ENCODE measurements at regions not wholly inside any gene's neighbourhood (a gene's known extent, or its start where the extent isn't known, plus 50 kb on each side); places are given as distances from the start of the nearest gene placed in this dataset.
"Not testable (repeated sequence)": the region's sequence is repeated elsewhere in the genome, so short reads cannot be mapped to it uniquely, and the experiment has no call there.

DNA sequence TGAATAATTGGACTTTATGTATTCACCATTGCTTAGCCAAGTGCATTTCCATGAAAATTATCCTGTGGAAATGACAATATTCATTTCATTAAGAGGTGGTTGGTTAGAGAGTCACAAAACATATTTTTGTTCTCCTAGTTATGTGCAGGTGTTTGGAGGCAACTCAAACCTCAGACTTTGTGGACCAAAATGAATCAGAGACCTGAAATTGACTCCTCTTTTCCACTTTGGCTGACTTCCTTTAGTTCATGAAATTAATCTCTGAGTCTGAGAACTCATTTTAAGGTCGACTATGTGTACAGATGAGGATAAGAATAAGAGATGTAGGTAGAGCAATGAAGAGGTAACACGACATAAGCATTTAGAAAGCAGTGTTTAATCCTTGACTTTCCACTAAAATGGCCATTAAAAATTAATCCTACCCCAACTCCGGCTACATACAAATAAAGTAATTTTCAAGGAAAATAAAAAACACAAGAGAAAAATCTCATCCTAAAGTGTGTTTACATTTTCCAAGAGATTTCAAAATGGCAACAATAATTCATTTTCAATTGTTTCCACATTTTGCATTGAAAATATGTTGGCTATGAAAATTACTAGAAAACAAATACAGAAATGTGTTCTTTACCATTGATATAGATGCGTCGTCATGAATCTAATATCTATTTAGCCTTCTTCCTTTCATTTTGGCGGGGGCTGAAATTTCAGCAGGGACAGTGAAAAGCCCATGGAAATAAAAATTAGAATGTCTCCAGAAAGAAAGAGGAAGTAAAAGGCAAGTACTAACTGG, 185.4 kb upstream of the CSNK1A1L start:
- no peak for DNase-seq

DNA sequence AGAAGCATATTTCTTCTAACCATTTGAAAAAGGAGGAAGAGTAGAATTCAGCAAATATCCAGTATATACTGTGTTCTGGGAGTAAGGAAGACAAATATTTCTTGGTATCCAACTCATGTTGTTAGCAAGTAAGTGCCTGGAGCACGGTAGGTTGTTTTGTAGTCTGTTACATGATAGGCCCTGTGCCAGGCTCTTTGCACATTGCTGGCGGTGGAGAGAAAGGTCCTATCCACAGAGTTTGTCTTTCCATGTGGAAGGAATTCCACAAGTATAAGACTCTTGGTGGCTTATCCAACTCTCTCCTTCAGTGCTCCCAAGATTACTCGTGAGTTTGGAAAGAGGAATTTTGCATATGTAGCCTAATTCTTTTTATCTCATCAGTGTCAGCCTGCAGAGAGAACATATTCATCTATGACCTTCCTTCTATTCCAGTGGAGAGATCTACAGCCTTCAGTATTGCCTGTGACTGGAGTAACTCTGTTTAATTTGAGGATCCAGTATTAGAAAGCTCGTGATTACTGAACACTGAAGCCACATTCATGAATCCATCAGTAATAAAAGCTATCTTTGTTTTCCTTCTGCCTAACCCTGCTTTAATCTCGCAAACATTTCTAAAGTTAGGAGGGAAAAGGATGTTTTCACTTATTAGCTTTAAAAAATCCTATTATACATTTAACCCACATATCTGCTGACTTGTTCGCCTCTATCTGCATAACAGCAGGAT, 183.9 kb upstream of the CSNK1A1L start:
- DNase-seq = no peak

DNA sequence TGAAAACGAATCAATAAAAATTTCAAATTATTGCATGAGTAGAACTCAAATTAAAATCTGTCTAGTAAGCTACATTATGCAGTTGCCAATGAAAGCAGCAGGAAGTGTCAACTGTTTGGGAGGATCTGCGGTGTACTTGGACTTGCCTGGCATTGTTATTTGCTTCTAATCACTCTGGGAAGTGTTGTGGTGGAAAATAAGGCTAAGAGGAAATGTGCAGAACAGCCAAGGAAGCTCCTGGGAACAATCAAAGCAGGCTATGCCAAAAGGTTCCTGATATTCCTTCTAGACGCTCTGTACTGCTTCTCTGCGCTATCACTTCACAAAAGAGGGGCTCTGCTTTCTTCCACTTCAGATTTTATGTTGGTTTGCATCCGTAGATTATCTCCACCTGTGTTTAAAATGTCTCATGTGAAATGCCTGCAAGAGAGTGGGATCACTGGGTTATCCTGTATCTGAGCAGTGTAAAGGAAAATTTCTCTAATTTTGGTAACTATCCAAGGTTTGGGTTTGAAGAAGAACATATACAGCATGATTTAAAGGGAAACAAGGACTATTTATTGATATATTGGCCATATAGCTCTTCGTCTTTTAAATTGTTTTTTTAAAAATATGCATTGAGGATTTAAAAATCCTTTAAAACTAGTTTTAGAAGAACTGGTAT, 182.7 kb upstream of the CSNK1A1L start:
- no peak for DNase-seq

DNA sequence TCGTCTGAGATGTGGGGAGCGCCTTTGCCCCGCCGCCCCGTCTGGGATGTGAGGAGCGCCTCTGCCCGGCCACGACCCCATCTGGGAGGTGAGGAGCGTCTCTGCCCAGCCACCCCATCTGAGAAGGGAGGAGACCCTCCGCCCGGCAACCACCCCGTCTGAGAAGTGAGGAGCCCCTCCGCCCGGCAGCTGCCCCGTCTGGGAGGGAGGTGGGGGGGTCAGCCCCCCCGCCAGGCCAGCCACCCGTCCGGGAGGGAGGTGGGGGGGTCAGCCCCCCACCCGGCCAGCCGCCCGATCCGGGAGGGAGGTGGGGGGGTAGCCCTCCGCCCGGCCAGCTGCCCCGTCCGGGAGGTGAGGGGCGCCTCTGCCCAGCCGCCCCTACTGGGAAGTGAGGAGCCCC, 174.8 kb upstream of the CSNK1A1L start:
- DNase-seq = not testable (repeated sequence)

DNA sequence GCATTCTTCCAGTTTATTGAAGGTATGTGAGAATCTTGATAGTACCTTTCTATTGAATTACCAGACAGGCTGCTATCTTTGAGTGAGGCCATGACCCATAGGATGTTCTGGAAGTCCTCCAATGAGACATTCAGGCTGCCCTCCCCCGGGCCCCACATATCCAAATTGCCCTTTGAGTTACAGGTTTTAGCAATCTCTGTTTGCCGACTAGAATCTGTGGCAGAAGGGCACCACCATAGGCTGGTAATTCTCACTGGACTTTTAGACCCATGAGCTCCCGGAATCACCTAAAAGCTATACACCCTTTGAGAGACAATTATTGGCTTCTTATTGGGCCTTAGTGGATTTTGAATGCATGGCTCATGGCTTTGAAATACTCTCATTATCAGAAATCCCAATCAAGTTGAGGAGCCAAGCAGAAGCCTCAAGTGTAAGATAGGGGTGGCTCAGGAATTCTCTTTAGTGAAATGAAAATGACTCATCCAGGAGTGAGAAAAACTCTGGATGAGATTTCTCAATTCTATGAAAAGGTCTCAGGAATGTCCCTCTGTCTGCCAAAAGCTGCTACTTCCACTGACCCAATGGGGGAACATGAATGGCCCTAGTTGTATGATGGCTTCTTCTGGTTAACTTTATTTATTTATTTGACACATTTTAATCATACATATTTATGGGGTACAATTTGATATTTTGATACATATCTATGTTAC, 172.1 kb upstream of the CSNK1A1L start:
- DNase-seq = no peak

DNA sequence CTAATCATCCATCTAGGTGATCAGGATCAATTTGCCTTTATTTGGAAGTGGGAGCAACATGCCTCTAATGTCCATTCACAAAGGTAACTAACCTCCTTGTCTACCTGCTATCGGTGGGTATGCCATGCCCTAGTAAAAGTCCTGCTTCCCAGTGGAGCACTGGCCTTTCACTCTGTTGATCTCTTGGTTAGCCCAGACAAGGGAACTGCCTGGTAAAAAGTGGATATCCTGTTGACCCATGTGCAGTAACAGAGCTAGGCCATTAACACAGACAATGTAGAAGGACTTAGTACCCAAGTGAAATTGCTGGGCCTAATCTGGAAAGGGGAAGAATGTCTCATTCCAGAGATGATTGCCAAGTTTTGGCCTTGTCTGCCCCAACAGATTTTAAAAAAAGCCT, 171.5 kb upstream of the CSNK1A1L start:
- DNase-seq = no peak

DNA sequence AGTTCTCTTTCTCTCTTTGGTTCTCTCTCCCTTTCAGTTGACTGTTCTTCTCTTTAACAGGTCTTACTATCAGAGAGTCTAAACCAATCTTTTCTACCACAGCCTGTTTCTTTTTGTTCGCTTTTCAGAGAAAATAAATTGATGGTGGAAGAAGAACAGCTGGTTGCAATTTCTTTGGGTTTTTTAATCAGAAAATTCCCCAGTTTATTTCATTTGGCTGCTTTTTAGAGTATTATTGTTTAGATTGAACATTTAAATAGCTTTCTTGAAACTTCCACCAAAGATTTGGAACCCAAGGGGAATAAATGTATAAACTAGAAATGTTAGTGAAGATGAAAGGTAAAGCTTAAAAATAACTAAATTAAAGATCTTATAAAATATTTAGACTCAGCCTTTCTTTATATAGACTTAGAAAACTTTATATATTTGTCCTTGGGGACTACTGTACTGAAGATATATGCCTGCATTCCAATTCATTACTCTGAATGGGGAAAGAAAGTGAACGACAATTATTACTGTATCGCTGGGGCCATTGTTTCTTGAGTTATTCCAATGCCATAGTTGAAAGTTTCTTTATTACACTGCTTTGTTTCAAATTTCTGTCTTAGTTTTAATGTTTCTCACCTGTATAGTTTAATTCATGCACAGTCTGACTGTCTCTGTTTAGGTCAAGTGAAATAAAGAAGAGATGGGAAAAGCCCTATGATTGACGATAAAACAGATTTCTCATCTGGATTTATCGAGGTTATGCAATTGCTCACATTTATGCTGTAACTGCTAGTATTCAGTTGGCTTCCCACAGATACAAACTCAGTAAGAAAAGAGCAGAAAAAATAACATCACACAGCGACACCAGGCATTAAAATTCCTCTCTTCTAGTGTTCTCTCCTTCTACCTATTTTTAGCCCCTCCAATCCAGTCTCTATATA, 169.4 kb upstream of the CSNK1A1L start:
- no peak for DNase-seq

DNA sequence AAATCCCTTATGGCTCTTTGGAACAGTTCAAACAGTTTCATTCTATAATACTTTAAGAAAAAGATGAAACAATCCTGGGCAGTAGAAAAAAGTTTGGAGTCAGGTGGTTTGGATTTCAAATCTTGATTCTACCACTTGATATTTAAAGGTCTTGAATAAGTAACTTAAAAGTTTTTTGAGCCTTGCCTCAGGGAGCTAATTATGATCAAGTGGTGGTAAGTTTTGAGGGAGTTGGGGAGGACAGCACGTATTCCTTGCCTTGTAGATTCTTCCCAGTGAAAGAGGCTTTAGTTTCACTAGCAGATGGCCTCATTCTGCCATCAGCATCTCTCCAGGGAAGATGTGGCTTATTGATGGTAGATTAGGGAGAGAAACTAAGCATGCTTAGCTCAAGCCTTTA, 168.4 kb upstream of the CSNK1A1L start:
- DNase-seq = no peak

DNA sequence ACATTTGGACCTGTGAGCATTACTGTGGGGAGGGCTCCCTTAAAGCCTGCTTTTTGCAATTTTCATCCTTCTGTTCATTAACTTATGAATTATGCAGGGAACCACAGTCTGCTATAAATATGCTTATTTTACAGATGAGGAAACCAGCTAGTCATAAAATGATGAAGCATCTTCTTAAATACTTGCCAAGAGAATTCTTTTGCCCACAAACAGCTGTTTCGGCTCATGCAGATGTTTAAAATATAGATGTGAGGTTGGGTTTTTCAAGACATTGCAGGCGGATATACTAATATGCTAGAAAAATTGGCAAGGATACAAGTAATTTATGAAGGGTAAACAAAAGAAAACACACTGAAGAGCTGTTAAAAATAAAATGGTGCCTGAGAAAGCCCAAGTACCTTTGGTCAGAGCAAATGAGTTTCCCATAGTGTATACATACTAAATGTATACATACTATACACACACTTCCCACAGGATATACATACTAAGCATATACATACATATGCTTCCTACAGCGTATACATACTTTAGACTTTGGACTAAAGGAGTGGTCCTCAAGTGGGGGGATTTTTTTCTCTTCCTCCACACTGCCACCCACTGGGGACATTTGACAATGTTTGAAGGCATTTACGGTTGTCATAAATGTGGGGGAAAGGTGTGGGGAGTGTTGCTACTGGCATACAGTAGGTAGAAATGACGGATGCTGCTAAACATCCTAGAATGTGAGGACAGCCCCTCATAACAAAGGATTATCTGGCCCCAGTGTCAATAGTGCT, 164.9 kb upstream of the CSNK1A1L start:
- peak; percentile 34 for DNase-seq

DNA sequence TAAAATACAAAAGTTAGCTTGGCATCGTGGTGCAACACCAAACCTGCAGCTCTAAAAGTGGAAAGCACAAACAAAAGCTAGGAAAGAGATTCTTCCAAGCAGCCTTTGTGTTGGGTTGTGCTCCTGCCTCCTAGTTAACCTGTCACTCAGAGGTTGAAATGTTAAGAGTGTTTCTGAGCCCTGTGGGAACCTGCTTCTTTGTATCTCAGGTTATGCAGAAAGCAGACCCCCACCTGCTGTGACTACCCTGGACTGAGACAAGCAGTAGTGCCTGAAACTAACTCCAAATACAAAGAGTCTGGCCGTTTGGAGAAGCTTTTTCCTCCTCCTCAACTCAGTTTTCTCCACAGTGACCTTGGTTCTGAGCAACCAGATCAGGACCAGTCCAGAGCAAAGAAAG, 158.4 kb upstream of the CSNK1A1L start:
- no peak for DNase-seq

DNA sequence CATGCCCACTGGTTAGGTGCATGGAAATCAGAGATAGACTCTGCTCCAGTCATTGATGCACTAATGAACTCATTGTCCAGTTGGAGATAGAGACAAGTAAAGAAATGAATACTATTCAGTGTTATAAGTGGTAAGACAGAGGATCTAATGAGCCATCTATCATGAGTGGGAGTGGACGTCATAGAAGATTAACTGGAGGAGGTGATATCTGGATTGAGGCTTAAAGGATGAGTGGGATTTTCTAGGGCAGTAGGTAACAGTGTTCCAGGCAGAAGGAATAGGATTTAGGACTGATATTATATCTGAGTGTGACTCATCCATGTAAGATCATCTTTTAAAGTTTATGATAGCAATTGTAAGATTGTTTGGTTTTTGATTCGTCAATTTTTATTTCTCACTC, 152.2 kb upstream of the CSNK1A1L start:
- peak; percentile 59 for DNase-seq

DNA sequence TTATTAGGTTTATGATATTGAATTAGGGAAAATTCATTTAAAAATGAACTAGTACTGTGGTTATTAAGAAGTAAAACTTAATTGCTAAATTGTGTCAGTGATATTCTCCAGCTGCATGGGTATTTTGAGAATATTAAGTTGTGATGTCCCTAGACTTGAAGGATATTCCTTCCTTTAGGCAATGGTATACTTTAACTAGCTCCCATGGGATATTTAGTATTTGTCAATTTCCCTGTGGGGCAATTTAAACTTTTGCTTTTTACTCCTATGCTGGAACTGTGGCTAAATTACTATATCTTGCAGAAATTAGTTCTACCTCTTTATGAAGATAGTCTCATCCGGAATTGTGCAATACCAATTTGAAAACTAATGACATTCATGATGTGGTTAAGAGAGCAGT, 151.6 kb upstream of the CSNK1A1L start:
- no peak for DNase-seq

DNA sequence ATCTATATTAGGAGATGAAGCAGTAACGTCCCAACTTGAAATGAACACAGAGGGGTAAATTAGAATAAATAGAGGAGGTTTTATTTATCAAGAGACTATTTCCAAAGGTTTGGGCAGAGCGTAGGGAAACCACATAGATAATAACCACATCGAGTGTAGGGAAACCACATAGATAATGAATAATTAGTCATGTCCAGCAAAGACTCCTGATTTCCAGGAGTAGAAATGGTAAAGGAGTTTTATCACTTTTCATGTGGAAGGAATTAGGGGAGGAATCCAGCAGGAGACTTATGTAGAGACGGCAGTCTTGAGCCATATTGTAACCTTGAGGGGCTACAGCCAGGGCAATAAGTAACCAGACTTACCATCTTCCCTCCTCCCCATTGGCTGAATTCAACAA, 136.3 kb upstream of the CSNK1A1L start:
- DNase-seq = no peak

DNA sequence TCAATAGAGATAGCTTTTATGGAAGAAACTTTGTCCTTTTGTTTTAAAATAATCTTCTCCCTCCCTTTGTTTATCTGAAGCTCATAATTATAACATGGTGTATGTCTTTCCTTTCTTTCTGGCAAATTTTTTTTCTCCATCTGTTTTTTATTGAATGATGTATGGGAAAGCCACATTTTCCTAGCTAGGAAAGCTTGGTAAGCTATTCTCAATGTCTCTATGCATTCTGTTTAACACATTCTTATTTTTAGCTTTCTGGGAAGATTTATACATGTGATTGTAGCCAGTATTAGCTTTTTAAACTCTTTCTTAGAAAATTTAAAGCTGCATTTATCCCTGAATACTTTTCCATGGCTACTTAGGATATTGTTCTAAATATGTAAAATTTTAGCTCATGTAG, 124.9 kb upstream of the CSNK1A1L start:
- DNase-seq = no peak

DNA sequence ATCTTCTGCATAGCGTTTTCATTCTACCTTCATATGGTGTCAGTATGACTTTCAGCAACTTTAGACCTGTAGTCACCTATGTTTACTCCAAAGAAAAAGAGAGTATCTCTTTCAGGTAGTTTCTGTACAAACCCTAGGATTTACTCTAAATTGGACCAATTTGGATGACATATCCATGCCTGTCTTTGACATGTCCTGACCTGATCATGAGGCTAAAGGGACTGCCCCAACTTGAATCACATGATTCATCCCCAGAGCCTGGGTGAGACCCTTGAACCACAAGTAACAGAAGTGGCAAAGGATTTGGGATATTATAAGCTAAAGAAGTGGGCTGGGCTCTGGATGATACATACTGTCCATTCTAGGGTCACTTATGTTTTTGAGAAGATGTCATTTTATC, 124.5 kb upstream of the CSNK1A1L start:
- no peak for DNase-seq

DNA sequence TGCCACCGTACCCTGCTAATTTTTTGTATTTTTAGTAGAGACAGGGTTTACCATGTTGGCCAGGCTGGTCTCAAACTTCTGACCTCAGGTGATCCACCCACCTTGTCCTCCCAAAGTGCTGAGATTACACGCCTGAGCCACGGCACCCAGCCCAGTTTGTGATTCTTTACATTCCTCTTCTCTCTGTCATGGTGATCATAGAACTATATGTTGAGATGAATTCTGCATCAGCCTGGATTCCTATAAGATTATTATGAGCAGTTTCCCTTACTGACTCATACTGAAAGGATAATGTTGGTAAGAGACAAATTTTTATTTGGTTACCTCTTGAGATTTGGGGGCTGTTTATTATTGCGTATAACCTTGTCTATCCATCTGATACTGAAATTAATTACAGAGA, 121.5 kb upstream of the CSNK1A1L start:
- DNase-seq = no peak

DNA sequence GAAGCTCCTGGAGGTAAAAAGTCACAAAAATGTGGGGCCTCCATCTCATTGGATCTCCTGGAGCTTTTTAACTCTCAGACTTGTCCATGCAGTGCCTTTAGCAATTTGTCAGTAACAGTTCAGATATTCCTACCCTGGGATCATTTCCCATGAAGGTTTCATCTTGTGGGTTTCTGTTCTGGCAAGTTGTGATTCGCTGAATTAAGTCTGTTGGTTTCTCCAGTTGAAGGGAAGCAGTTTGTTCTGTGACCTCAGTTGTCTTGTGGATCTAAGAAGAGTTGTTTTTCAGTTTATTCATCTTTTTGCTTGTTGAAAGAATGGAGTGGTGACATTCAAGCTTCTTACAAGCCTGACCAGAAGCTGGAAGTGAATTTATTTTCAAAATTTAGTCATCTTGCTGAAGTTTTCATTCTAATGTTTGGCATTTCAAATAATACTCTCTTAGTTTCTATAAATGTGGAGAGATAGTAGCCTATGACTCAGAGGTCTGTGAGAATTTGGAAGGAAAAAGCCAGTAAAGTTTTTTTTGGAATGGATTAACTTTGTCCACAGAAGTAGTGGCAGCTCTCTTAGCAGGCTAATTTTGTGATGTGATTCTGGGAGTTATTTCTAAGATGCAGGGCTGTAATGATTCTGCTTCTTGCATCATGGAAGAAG, 120.1 kb upstream of the CSNK1A1L start:
- no peak for DNase-seq

DNA sequence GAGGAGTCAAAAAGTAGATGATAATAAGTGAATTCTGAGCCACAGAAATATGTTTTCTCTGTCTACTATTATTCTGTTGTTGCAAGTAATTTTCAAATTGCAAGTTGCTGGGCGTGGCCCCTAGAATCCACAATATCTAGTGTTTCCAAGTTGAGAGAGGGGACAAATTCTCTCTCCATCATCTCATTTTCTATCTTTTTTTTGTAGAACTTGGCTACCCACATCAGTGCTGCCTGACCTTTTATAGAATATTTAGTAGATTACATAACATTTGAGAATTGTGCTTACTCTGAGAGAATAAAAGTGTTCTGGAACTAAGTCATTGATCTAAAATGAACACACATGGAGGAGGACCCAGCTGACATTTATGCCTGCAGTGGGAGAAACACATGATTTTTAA, 110.9 kb upstream of the CSNK1A1L start:
- DNase-seq = no peak

DNA sequence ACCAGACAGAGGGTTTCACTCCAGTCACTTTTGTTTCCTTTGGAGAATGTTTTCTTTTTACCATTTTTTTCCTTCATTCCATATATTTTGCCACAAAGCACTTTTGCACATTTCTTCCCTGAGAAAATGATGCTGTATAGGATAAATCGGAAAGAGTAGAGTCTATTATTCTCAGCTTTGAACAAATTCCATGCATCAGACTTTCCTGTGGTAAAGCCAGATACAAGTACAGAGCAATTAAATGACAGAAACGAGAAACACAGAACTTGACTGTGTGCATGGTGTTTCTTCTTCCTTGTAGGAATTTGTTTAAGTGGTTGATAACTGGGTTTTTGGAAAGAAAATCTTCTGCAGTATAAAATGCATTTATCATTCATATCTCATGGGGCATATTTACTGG, 107.4 kb upstream of the CSNK1A1L start:
- DNase-seq = no peak

DNA sequence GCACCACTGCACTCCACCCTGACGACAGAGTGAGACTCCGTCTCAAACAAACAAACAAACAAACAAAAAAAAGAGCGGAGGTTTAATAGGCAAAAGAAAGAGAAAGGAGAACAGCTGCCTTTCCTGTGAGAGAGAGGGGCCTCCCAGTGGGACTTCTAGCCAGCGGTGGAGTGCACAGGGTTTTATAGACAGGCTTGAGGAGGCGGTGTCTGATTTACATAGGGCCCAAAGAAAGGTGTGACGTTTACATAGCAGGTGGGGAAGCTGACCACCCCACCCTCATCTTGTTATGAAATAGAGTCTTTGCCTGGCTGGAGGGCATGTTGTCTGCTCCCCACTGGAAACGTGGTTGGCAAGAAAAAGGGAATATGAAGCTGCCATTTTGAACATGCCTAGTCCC, 106.0 kb upstream of the CSNK1A1L start:
- DNase-seq = peak; percentile 37
